ENCODE measurements at regions not wholly inside any gene's neighbourhood (a gene's known extent, or its start where the extent isn't known, plus 50 kb on each side); places are given as distances from the start of the nearest gene placed in this dataset.
"Not testable (repeated sequence)": the region's sequence is repeated elsewhere in the genome, so short reads cannot be mapped to it uniquely, and the experiment has no call there.

GRCh38 chr11:97048481-97048880 lies 658.7 kb downstream of the JRKL start:
- no peak for DNase-seq

- no peak for DNase-seq
Measured at GRCh38 chr11:97060184-97060583, 670.4 kb downstream of the JRKL start.

GRCh38 chr11:97069160-97069559 lies 679.3 kb downstream of the JRKL start:
- no peak for DNase-seq

- DNase-seq: no peak
Measured at GRCh38 chr11:97072420-97072819, 682.6 kb downstream of the JRKL start.

- not testable (repeated sequence) for DNase-seq
Measured at GRCh38 chr11:97076666-97077065, 686.9 kb downstream of the JRKL start.

GRCh38 chr11:97078443-97078842 lies 688.6 kb downstream of the JRKL start:
- DNase-seq: no peak

- no peak for DNase-seq
Measured at GRCh38 chr11:97079244-97079643, 689.4 kb downstream of the JRKL start.

GRCh38 chr11:97087419-97087818 lies 697.6 kb downstream of the JRKL start:
- no peak for DNase-seq

GRCh38 chr11:97092823-97093222 lies 703.0 kb downstream of the JRKL start:
- DNase-seq: no peak

GRCh38 chr11:97102180-97102579 lies 712.4 kb downstream of the JRKL start:
- DNase-seq: not testable (repeated sequence)

- DNase-seq: no peak
Measured at GRCh38 chr11:97107604-97108003, 717.8 kb downstream of the JRKL start.

GRCh38 chr11:97109078-97109477 lies 719.3 kb downstream of the JRKL start:
- no peak for DNase-seq

- DNase-seq: no peak
Measured at GRCh38 chr11:97110376-97110775, 720.6 kb downstream of the JRKL start.

- no peak for DNase-seq
Measured at GRCh38 chr11:97111559-97111958, 721.7 kb downstream of the JRKL start.

GRCh38 chr11:97118614-97119200 lies 728.9 kb downstream of the JRKL start:
- no peak for DNase-seq

- DNase-seq: no peak
Measured at GRCh38 chr11:97123237-97123636, 733.4 kb downstream of the JRKL start.

- no peak for DNase-seq
Measured at GRCh38 chr11:97136067-97136466, 746.3 kb downstream of the JRKL start.

- no peak for DNase-seq
Measured at GRCh38 chr11:97140885-97141494, 751.2 kb downstream of the JRKL start.

GRCh38 chr11:97143463-97143862 lies 753.6 kb downstream of the JRKL start:
- DNase-seq: no peak

GRCh38 chr11:97149741-97150140 lies 759.9 kb downstream of the JRKL start:
- no peak for DNase-seq

- DNase-seq: no peak
Measured at GRCh38 chr11:97157221-97157740, 767.5 kb downstream of the JRKL start.

- DNase-seq: no peak
Measured at GRCh38 chr11:97158243-97158642, 768.4 kb downstream of the JRKL start.

GRCh38 chr11:97163631-97164191 lies 773.9 kb downstream of the JRKL start:
- DNase-seq: no peak
